ENCODE measurements at regions not wholly inside any gene's neighbourhood (a gene's known extent, or its start where the extent isn't known, plus 50 kb on each side); places are given as distances from the start of the nearest gene placed in this dataset.

- no peaks in the 10 kb centered on the region for H3K36me3 Mint-ChIP-seq (ENCODE audit: insufficient read depth)
- DNase-seq (no peak), ATAC-seq (no peak)
- no peaks in the 10 kb centered on the region for H3K27me3 Mint-ChIP-seq (ENCODE audit: low read depth)
- H3K4me3 Mint-ChIP-seq = no peak overlapping the region
- H3K4me1 Mint-ChIP-seq (ENCODE audit: low read depth) = no peaks in the 10 kb centered on the region
- no peaks in the 10 kb centered on the region for H3K9me3 Mint-ChIP-seq
Measured at GRCh38 chr2:59938181-59938580, 615.3 kb downstream of the BCL11A start.

- Mint-ChIP-seq H3K4me3 (no peak overlapping the region), H3K36me3 (ENCODE audit: insufficient read depth) (no peaks in the 10 kb centered on the region), H3K9me3 (peaks cover 3% of the 10 kb centered on the region), H3K27me3 (ENCODE audit: low read depth) (no peaks in the 10 kb centered on the region), H3K4me1 (ENCODE audit: low read depth) (no peaks in the 10 kb centered on the region)
- no peak for ATAC-seq
- DNase-seq = no peak
Measured at GRCh38 chr2:59936048-59936447, 617.4 kb downstream of the BCL11A start.

GRCh38 chr2:59935005-59935404 lies 618.4 kb downstream of the BCL11A start:
- H3K9me3 Mint-ChIP-seq = peaks cover 3% of the 10 kb centered on the region
- ATAC-seq (no peak), DNase-seq (no peak)
- H3K36me3 Mint-ChIP-seq (ENCODE audit: insufficient read depth) = no peaks in the 10 kb centered on the region
- H3K4me1 Mint-ChIP-seq (ENCODE audit: low read depth) = no peaks in the 10 kb centered on the region
- no peak overlapping the region for H3K4me3 Mint-ChIP-seq
- H3K27me3 Mint-ChIP-seq (ENCODE audit: low read depth) = no peaks in the 10 kb centered on the region

- Mint-ChIP-seq H3K36me3 (ENCODE audit: insufficient read depth) (no peaks in the 10 kb centered on the region), H3K9me3 (peaks cover 3% of the 10 kb centered on the region), H3K4me1 (ENCODE audit: low read depth) (no peaks in the 10 kb centered on the region), H3K4me3 (no peak overlapping the region), H3K27me3 (ENCODE audit: low read depth) (no peaks in the 10 kb centered on the region)
- ATAC-seq (no peak), DNase-seq (no peak)
Measured at GRCh38 chr2:59933948-59934347, 619.5 kb downstream of the BCL11A start.

- no peaks in the 10 kb centered on the region for H3K4me1 Mint-ChIP-seq (ENCODE audit: low read depth)
Measured at GRCh38 chr2:59932341-59932740, 621.1 kb downstream of the BCL11A start.

GRCh38 chr2:59930430-59930829 lies 623.0 kb downstream of the BCL11A start:
- ATAC-seq (no peak), DNase-seq (no peak)
- Mint-ChIP-seq H3K4me3 (no peak overlapping the region), H3K4me1 (ENCODE audit: low read depth) (no peaks in the 10 kb centered on the region), H3K27me3 (ENCODE audit: low read depth) (no peaks in the 10 kb centered on the region), H3K36me3 (ENCODE audit: insufficient read depth) (no peaks in the 10 kb centered on the region), H3K9me3 (peaks cover 3% of the 10 kb centered on the region)

More at GRCh38 chr2:59932341-59932740, 621.1 kb downstream of the BCL11A start:
- ATAC-seq (no peak), DNase-seq (no peak)
- Mint-ChIP-seq H3K27me3 (ENCODE audit: low read depth) (no peaks in the 10 kb centered on the region), H3K4me3 (no peak overlapping the region), H3K9me3 (peaks cover 3% of the 10 kb centered on the region), H3K36me3 (ENCODE audit: insufficient read depth) (no peaks in the 10 kb centered on the region)

- Mint-ChIP-seq H3K9me3 (peaks cover 3% of the 10 kb centered on the region), H3K27me3 (ENCODE audit: low read depth) (no peaks in the 10 kb centered on the region), H3K36me3 (ENCODE audit: insufficient read depth) (no peaks in the 10 kb centered on the region), H3K4me1 (ENCODE audit: low read depth) (no peaks in the 10 kb centered on the region), H3K4me3 (no peak overlapping the region)
- ATAC-seq = no peak
- DNase-seq = no peak
Measured at GRCh38 chr2:59926731-59927130, 626.7 kb downstream of the BCL11A start.

- DNase-seq = no peak
- no peaks in the 10 kb centered on the region for H3K36me3 Mint-ChIP-seq (ENCODE audit: insufficient read depth)
- no peak for ATAC-seq
- H3K4me3 Mint-ChIP-seq = no peak overlapping the region
- no peaks in the 10 kb centered on the region for H3K27me3 Mint-ChIP-seq (ENCODE audit: low read depth)
- H3K4me1 Mint-ChIP-seq (ENCODE audit: low read depth) = peaks cover 2% of the 10 kb centered on the region
- no peaks in the 10 kb centered on the region for H3K9me3 Mint-ChIP-seq
Measured at GRCh38 chr2:59925321-59925720, 628.1 kb downstream of the BCL11A start.

GRCh38 chr2:59924346-59924745 lies 629.1 kb downstream of the BCL11A start:
- Mint-ChIP-seq H3K4me1 (ENCODE audit: low read depth) (peaks cover 6% of the 10 kb centered on the region), H3K36me3 (ENCODE audit: insufficient read depth) (no peaks in the 10 kb centered on the region), H3K4me3 (no peak overlapping the region), H3K27me3 (ENCODE audit: low read depth) (no peaks in the 10 kb centered on the region), H3K9me3 (no peaks in the 10 kb centered on the region)
- no peak for DNase-seq
- no peak for ATAC-seq

GRCh38 chr2:59922450-59922849 lies 631.0 kb downstream of the BCL11A start:
- ATAC-seq = no peak
- Mint-ChIP-seq H3K36me3 (ENCODE audit: insufficient read depth) (no peaks in the 10 kb centered on the region), H3K27me3 (ENCODE audit: low read depth) (no peaks in the 10 kb centered on the region), H3K4me3 (no peak overlapping the region), H3K9me3 (no peaks in the 10 kb centered on the region), H3K4me1 (ENCODE audit: low read depth) (peaks cover 6% of the 10 kb centered on the region)
- no peak for DNase-seq

- no peak for DNase-seq
- no peaks in the 10 kb centered on the region for H3K27me3 Mint-ChIP-seq (ENCODE audit: low read depth)
- H3K4me1 Mint-ChIP-seq (ENCODE audit: low read depth) = peaks cover 6% of the 10 kb centered on the region
- H3K9me3 Mint-ChIP-seq = no peaks in the 10 kb centered on the region
- H3K4me3 Mint-ChIP-seq = no peak overlapping the region
- no peaks in the 10 kb centered on the region for H3K36me3 Mint-ChIP-seq (ENCODE audit: insufficient read depth)
- ATAC-seq = no peak
Measured at GRCh38 chr2:59921743-59922142, 631.7 kb downstream of the BCL11A start.

- H3K36me3 Mint-ChIP-seq (ENCODE audit: insufficient read depth) = no peaks in the 10 kb centered on the region
- ATAC-seq (no peak), DNase-seq (no peak)
- H3K27me3 Mint-ChIP-seq (ENCODE audit: low read depth) = no peaks in the 10 kb centered on the region
- H3K4me3 Mint-ChIP-seq = no peak overlapping the region
- H3K9me3 Mint-ChIP-seq = no peaks in the 10 kb centered on the region
- peaks cover 6% of the 10 kb centered on the region for H3K4me1 Mint-ChIP-seq (ENCODE audit: low read depth)
Measured at GRCh38 chr2:59920961-59921360, 632.5 kb downstream of the BCL11A start.

GRCh38 chr2:59920307-59920706 lies 633.1 kb downstream of the BCL11A start:
- no peak overlapping the region for H3K4me3 Mint-ChIP-seq
- no peak for DNase-seq
- peaks cover 6% of the 10 kb centered on the region for H3K4me1 Mint-ChIP-seq (ENCODE audit: low read depth)
- H3K36me3 Mint-ChIP-seq (ENCODE audit: insufficient read depth) = no peaks in the 10 kb centered on the region
- ATAC-seq = no peak
- no peaks in the 10 kb centered on the region for H3K9me3 Mint-ChIP-seq
- no peaks in the 10 kb centered on the region for H3K27me3 Mint-ChIP-seq (ENCODE audit: low read depth)

GRCh38 chr2:59919579-59919978 lies 633.9 kb downstream of the BCL11A start:
- no peak for ATAC-seq
- H3K4me1 Mint-ChIP-seq (ENCODE audit: low read depth) = peaks cover 6% of the 10 kb centered on the region
- no peak overlapping the region for H3K4me3 Mint-ChIP-seq
- no peaks in the 10 kb centered on the region for H3K36me3 Mint-ChIP-seq (ENCODE audit: insufficient read depth)
- no peaks in the 10 kb centered on the region for H3K27me3 Mint-ChIP-seq (ENCODE audit: low read depth)
- no peak for DNase-seq
- H3K9me3 Mint-ChIP-seq = no peaks in the 10 kb centered on the region

- Mint-ChIP-seq H3K9me3 (no peaks in the 10 kb centered on the region), H3K4me3 (no peak overlapping the region), H3K4me1 (ENCODE audit: low read depth) (peaks cover 13% of the 10 kb centered on the region), H3K27me3 (ENCODE audit: low read depth) (no peaks in the 10 kb centered on the region), H3K36me3 (ENCODE audit: insufficient read depth) (no peaks in the 10 kb centered on the region)
- DNase-seq (no peak), ATAC-seq (no peak)
Measured at GRCh38 chr2:59912042-59912441, 641.4 kb downstream of the BCL11A start.

- H3K4me1 Mint-ChIP-seq (ENCODE audit: low read depth) = peaks cover 13% of the 10 kb centered on the region
Measured at GRCh38 chr2:59910166-59910565, 643.3 kb downstream of the BCL11A start.

More at GRCh38 chr2:59910166-59910565, 643.3 kb downstream of the BCL11A start:
- no peak for DNase-seq
- Mint-ChIP-seq H3K9me3 (no peaks in the 10 kb centered on the region), H3K27me3 (ENCODE audit: low read depth) (no peaks in the 10 kb centered on the region), H3K36me3 (ENCODE audit: insufficient read depth) (no peaks in the 10 kb centered on the region), H3K4me3 (no peak overlapping the region)
- ATAC-seq = no peak

All from activated T-cell treated with anti-CD3 and anti-CD28 coated beads, Interleukin-2, amount 50 U/mL, for 4 hours (primary cell).